Hematopoietic multipotent progenitor cell treated with erythropoietin and hydrocortisone succinate and interleukin-3 and kit ligand, for 4 days (in vitro differentiated cells): ENCODE measurements at regions not wholly inside any gene's neighbourhood (a gene's known extent, or its start where the extent isn't known, plus 50 kb on each side); places are given as distances from the start of the nearest gene placed in this dataset.

Experiments
- DNase-seq: peaks from one replicate; pipeline ENCODE4 v3.0.0-alpha.2; 2015

GRCh38 chr4:138919094-138919936 is 96.3 kb upstream of the NOCT start:
- peak; percentile 59 for DNase-seq

- DNase-seq, result no peak
Observed at GRCh38 chr4:138918169-138918869, 97.3 kb upstream of the NOCT start.

GRCh38 chr4:138916763-138917162 is 98.8 kb upstream of the NOCT start:
- no peak for DNase-seq

- no peak for DNase-seq
Observed at GRCh38 chr4:138915756-138916155, 99.8 kb upstream of the NOCT start.

GRCh38 chr4:138912704-138913340 is 102.8 kb upstream of the NOCT start:
- DNase-seq, result no peak

- DNase-seq, result no peak
Observed at GRCh38 chr4:138911909-138912703, 103.5 kb upstream of the NOCT start.

- DNase-seq, result peak; percentile 92
Observed at GRCh38 chr4:138910914-138911336, 104.7 kb upstream of the NOCT start.

GRCh38 chr4:138910195-138910913 is 105.2 kb upstream of the NOCT start:
- no peak for DNase-seq

GRCh38 chr4:138909587-138909986 is 106.0 kb upstream of the NOCT start:
- no peak for DNase-seq

GRCh38 chr4:138908134-138908533 is 107.4 kb upstream of the NOCT start:
- DNase-seq, result no peak

- DNase-seq, result no peak
Observed at GRCh38 chr4:138907174-138907573, 108.4 kb upstream of the NOCT start.

- DNase-seq, result no peak
Observed at GRCh38 chr4:138904793-138905192, 110.8 kb upstream of the NOCT start.

- DNase-seq, result no peak
Observed at GRCh38 chr4:138903185-138903584, 112.4 kb upstream of the NOCT start.

GRCh38 chr4:138902705-138903104 is 112.9 kb upstream of the NOCT start:
- peak; percentile 35 for DNase-seq

- DNase-seq, result no peak
Observed at GRCh38 chr4:138901177-138901576, 114.4 kb upstream of the NOCT start.

GRCh38 chr4:138899999-138900398 is 115.6 kb upstream of the NOCT start:
- DNase-seq, result no peak

GRCh38 chr4:138898282-138898681 is 117.3 kb upstream of the NOCT start:
- no peak for DNase-seq

GRCh38 chr4:138897811-138898226 is 117.8 kb upstream of the NOCT start:
- DNase-seq, result no peak

GRCh38 chr4:138894709-138895108 is 120.9 kb upstream of the NOCT start:
- DNase-seq, result peak; percentile 48

GRCh38 chr4:138894011-138894410 is 121.6 kb upstream of the NOCT start:
- DNase-seq, result no peak

GRCh38 chr4:138892483-138893407 is 122.8 kb upstream of the NOCT start:
- DNase-seq, result no peak
